ENCODE measurements at regions not wholly inside any gene's neighbourhood (a gene's known extent, or its start where the extent isn't known, plus 50 kb on each side); places are given as distances from the start of the nearest gene placed in this dataset.

DNA sequence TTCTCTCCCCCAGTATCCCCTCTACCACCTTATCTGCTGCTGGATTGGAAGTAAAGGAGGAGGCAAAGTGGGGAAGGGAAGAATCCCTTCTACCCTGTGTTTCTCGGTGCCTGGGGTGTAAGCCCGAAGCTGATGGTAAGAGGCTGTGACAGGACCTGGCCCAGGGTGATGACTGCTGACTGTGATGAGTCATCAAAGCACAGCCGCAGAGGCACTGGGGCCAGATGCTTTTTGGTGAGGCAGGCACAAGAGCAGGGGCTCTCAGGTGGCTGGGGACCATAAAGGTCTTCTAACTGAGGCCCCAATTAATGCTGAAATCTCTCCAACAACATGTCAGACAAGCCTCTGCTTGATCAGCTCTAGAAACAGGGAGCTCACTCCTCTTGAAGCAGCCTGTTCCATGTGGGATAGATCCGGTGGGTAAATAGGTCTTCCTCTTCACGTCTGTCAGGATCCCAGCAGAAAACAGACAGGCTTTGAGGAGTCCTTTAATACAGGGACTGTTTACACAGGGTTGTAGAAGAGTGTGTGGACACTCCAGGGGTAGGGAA is 86.1 kb upstream of the PCBD1 start:
- Mint-ChIP-seq H3K4me3 (no peak overlapping the region), H3K9me3 (peaks cover 12% of the 10 kb centered on the region), H3K4me1 (no peaks in the 10 kb centered on the region), H3K27me3 (peaks cover 8% of the 10 kb centered on the region), H3K27ac (no peak overlapping the region), H3K36me3 (ENCODE audit: low read depth) (no peaks in the 10 kb centered on the region)
- CTCF ChIA-PET = no interaction called here
- TF ChIP-seq CTCF (IDR thresholded peaks at IDR 0.05) = no peak
- intact Hi-C loops (cut with micrococcal nuclease) = no loop called here
- ATAC-seq (ENCODE audit: low read depth) (no peak), DNase-seq (no peak)
- POLR2A ChIA-PET = no interaction called here

DNA sequence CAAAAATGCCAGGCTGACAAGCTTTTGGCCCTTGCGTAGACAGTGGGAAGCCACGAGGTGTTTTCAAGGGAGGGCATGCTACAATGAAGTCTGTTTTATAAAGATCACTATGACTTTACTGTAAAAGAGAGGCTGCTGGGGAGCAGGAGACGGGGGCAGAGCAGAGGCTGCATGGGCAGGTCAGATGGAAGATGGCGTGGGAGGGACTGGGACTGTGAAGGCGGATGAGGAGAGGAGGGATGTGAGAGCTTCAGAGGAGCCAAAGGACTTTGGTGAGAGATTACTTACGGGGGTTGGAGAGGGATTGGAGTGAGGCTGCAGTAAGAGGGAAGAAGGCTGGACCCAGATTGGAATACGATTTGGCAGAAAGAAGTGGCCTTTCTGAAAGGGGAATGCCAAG is 86.6 kb upstream of the PCBD1 start:
- H3K36me3 Mint-ChIP-seq (ENCODE audit: low read depth) = no peaks in the 10 kb centered on the region
- ChIA-PET CTCF (no interaction called here), POLR2A (no interaction called here)
- intact Hi-C loops (cut with micrococcal nuclease) = no loop called here
- H3K9me3 Mint-ChIP-seq = peaks cover 12% of the 10 kb centered on the region
- DNase-seq (no peak), ATAC-seq (ENCODE audit: low read depth) (no peak)
- H3K27ac Mint-ChIP-seq = no peak overlapping the region
- no peak overlapping the region for H3K4me3 Mint-ChIP-seq
- H3K4me1 Mint-ChIP-seq = no peaks in the 10 kb centered on the region
- TF ChIP-seq CTCF (IDR thresholded peaks at IDR 0.05) = no peak
- peaks cover 8% of the 10 kb centered on the region for H3K27me3 Mint-ChIP-seq

GRCh38 chr10:70976063-70976695 is 87.8 kb upstream of the PCBD1 start:
- Mint-ChIP-seq H3K4me3 (no peak overlapping the region), H3K4me1 (no peaks in the 10 kb centered on the region), H3K27ac (no peak overlapping the region), H3K9me3 (peaks cover 12% of the 10 kb centered on the region), H3K36me3 (ENCODE audit: low read depth) (no peaks in the 10 kb centered on the region), H3K27me3 (peaks cover 5% of the 10 kb centered on the region)
- no peak for DNase-seq
- CTCF ChIA-PET = no interaction called here
- TF ChIP-seq CTCF (IDR thresholded peaks at IDR 0.05) = no peak
- ATAC-seq (ENCODE audit: low read depth) = no peak
- intact Hi-C loops (cut with micrococcal nuclease) = no loop called here
- POLR2A ChIA-PET = no interaction called here

GRCh38 chr10:70977625-70978024 is 89.3 kb upstream of the PCBD1 start:
- peaks cover 5% of the 10 kb centered on the region for H3K27me3 Mint-ChIP-seq
- no peaks in the 10 kb centered on the region for H3K36me3 Mint-ChIP-seq (ENCODE audit: low read depth)
- H3K4me3 Mint-ChIP-seq = no peak overlapping the region
- H3K9me3 Mint-ChIP-seq = peaks cover 6% of the 10 kb centered on the region
- no peak for TF ChIP-seq CTCF (IDR thresholded peaks at IDR 0.05)
- peaks cover 5% of the 10 kb centered on the region for H3K4me1 Mint-ChIP-seq
- ChIA-PET CTCF (no interaction called here), POLR2A (no interaction called here)
- intact Hi-C loops (cut with micrococcal nuclease) = no loop called here
- no peak for ATAC-seq (ENCODE audit: low read depth)
- no peak overlapping the region for H3K27ac Mint-ChIP-seq
- DNase-seq = no peak

GRCh38 chr10:70978181-70978580 is 89.8 kb upstream of the PCBD1 start:
- peaks cover 5% of the 10 kb centered on the region for H3K9me3 Mint-ChIP-seq
- no peak overlapping the region for H3K27ac Mint-ChIP-seq

More at GRCh38 chr10:70978181-70978580, 89.8 kb upstream of the PCBD1 start:
- Mint-ChIP-seq H3K4me3 (no peak overlapping the region), H3K4me1 (peaks cover 9% of the 10 kb centered on the region), H3K36me3 (ENCODE audit: low read depth) (no peaks in the 10 kb centered on the region), H3K27me3 (peaks cover 5% of the 10 kb centered on the region)
- DNase-seq (no peak), ATAC-seq (ENCODE audit: low read depth) (no peak)
- intact Hi-C loops (cut with micrococcal nuclease) = no loop called here
- CTCF ChIA-PET = no interaction called here
- no peak for TF ChIP-seq CTCF (IDR thresholded peaks at IDR 0.05)
- POLR2A ChIA-PET = no interaction called here
